Spleen (tissue), 7 donors: ENCODE measurements at regions not wholly inside any gene's neighbourhood (a gene's known extent, or its start where the extent isn't known, plus 50 kb on each side); places are given as distances from the start of the nearest gene placed in this dataset.

ENCODE experiments used
- POLR2A ChIP-seq, 3 donors: fragments of 450-650 bp; IDR thresholded peaks; one replicate each; pipeline ENCODE4 v1.5.1; 2017; ENCODE audit warnings: antibody characterized with exemption in 3 of 3, mild to moderate bottlenecking in 1 of 3
- POLR2AphosphoS5 ChIP-seq, 3 donors: sonication (generic); formaldehyde crosslinking; IDR thresholded peaks; one replicate each; pipeline ENCODE4 v1.5.1; 2017; ENCODE audit warnings: antibody characterized with exemption in 3 of 3
- TF ChIP-seq, protein P1 (sequence below), 11 experiments: fragments of 200-600 bp in 7 of 11; fragments of 450-650 bp in 4 of 11; sonication (generic) in 4 of 11; IDR thresholded peaks in 8 of 11; conservative IDR thresholded peaks in 3 of 11; 1 replicate in 7 of 11; 2 replicates in 4 of 11; pipeline versions ENCODE4 v1.4.0 to v1.8.0; 2016 to 2021; ENCODE audit warnings: antibody characterized with exemption in 11 of 11, inconsistent platforms in 4 of 11, mild to moderate bottlenecking in 1 of 11
- donor health status: DM: no; HTN: no; CAD: no; lungs with moderate emphysema.
- donor health status: DM: no; HTN: no; CAD: no.
- donor health status: DM: no; HTN: no; CAD: no.

DNA sequence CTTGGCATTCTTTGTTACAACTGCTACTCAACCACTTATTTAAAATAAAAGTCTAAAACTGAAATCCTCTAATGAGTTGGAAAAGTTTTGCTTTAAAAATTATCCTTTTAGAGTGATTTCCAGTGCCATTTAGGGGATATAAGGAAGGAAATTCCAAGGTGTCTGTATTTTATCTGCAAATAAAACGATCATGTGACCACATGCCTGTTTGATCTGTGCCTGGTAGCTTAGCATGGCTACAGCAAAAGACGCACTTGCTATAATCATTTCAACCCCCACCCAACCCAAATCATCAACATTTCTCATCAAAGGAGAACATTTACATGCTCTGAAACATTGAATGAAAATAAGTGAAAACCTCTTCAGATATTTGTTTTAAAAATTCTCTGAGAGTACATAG, 615.1 kb downstream of the IRS1 start:
- TF ChIP-seq, protein P1, sequence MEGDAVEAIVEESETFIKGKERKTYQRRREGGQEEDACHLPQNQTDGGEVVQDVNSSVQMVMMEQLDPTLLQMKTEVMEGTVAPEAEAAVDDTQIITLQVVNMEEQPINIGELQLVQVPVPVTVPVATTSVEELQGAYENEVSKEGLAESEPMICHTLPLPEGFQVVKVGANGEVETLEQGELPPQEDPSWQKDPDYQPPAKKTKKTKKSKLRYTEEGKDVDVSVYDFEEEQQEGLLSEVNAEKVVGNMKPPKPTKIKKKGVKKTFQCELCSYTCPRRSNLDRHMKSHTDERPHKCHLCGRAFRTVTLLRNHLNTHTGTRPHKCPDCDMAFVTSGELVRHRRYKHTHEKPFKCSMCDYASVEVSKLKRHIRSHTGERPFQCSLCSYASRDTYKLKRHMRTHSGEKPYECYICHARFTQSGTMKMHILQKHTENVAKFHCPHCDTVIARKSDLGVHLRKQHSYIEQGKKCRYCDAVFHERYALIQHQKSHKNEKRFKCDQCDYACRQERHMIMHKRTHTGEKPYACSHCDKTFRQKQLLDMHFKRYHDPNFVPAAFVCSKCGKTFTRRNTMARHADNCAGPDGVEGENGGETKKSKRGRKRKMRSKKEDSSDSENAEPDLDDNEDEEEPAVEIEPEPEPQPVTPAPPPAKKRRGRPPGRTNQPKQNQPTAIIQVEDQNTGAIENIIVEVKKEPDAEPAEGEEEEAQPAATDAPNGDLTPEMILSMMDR (IDR thresholded peaks at IDR 0.05 in 8 of 11, conservative IDR thresholded peaks at IDR 0.05 in 3 of 11), result no peak
- TF ChIP-seq POLR2A (IDR thresholded peaks at IDR 0.05), result no peak
- TF ChIP-seq POLR2AphosphoS5 (IDR thresholded peaks at IDR 0.05), result no peak
